ENCODE measurements at regions not wholly inside any gene's neighbourhood (a gene's known extent, or its start where the extent isn't known, plus 50 kb on each side); places are given as distances from the start of the nearest gene placed in this dataset.

DNA sequence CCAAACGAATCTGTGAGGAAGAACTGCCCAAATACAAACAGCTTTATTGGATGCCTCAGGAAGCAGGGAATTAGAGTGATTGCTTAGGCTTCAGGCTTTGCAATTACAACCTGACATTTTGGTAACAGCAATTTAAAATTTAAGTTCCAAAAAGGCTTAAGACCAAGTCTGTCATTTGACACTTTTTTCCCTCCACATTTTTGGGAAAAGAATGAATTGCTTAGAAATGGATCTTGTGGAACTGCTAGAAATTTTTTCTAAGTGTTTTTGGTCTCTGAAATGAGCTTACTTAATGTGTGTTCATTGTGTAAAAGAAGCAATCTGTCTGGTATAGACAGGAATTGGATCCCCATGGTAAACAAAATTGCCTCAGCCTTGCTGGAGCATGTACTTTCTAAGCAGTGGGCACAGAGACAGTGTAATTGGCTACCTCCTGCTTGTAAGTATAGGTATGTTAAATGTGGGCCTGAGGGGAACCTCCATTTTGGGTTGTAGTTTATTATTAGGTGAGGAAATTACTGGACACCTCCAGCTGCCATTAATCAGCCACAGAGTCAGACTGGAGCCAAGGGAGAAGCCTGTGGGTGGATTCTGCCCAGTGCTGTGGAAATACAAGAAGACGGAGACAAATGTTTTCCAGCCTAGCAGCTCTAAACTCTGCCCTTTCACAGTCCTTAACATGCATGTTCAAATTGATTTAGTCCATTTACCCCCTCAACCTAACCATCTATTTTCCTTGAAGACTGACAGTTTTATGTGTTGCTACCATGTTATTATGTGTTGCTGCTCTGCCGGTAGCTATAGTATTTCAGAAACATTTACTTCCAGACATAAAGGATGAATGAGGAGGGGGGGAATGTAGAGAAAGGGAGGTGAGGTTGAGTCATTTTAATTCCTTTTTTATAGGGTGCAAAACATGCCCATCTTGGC is 473.0 kb downstream of the SPRY1 start:
- TF ChIP-seq POLR2A (IDR thresholded peaks at IDR 0.05) = no peak
- TF ChIP-seq, protein P1, sequence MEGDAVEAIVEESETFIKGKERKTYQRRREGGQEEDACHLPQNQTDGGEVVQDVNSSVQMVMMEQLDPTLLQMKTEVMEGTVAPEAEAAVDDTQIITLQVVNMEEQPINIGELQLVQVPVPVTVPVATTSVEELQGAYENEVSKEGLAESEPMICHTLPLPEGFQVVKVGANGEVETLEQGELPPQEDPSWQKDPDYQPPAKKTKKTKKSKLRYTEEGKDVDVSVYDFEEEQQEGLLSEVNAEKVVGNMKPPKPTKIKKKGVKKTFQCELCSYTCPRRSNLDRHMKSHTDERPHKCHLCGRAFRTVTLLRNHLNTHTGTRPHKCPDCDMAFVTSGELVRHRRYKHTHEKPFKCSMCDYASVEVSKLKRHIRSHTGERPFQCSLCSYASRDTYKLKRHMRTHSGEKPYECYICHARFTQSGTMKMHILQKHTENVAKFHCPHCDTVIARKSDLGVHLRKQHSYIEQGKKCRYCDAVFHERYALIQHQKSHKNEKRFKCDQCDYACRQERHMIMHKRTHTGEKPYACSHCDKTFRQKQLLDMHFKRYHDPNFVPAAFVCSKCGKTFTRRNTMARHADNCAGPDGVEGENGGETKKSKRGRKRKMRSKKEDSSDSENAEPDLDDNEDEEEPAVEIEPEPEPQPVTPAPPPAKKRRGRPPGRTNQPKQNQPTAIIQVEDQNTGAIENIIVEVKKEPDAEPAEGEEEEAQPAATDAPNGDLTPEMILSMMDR (IDR thresholded peaks at IDR 0.05) = no peak
